K562 (cell line): ENCODE measurements at regions not wholly inside any gene's neighbourhood (a gene's known extent, or its start where the extent isn't known, plus 50 kb on each side); places are given as distances from the start of the nearest gene placed in this dataset.

Experiments used
- ATAC-seq: fragments of 200-7000 bp; cut with Tn5 transposase; 3 replicates; pipeline ENCODE4 v1.9.1; 2020; ENCODE audit warnings: moderate library complexity
- BruUV-seq: library from RNA; stranded (reverse); fragments of 400-500 nt; replicated peaks from 2 replicates; lab custom pipeline; 2021; lab: Mats Ljungman, UMichigan
- CTCF ChIA-PET: fragments of 300-600 bp; formaldehyde crosslinking; extraction: SDS; loops from one replicate; lab custom pipeline; 2021; ENCODE audit warnings: low intra/inter-chr PET ratio; lab: Yijun Ruan, JAX
- POLR2A ChIA-PET: fragments of 300-600, 350-650 bp; sonication (Branson Sonifier 250); formaldehyde crosslinking; extraction: SDS; loops from one replicate; lab custom pipeline; 2021; ENCODE audit warnings: antibody characterized with exemption, inconsistent platforms; lab: Yijun Ruan, JAX
- DNase-seq, 4 experiments: peaks; one replicate each; pipeline versions ENCODE4 v3.0.0 to v3.0.0-alpha.2; 2011 to 2018; ENCODE audit warnings: low spot score in 3 of 4, mixed read lengths in 3 of 4; ENCODE audit errors: extremely low read depth in 1 of 4
- FAIRE-seq: peaks from 2 replicates; lab custom pipeline; 2011; peaks lifted over from hg19 to GRCh38; lab: Jason Lieb, UNC
- H2AFZ ChIP-seq: 2 replicates; pipeline ENCODE4 v1.6.0; 2011; ENCODE audit warnings: low read depth, low read length, control low read depth, inconsistent platforms
- H3K27ac ChIP-seq: fragments of 200-600 bp; 3 replicates; pipeline ENCODE4 v1.8.0; 2011; ENCODE audit warnings: low read depth, mild to moderate bottlenecking, control low read depth, inconsistent platforms, low read length, moderate library complexity, mixed read lengths; ENCODE audit errors: extremely low read depth
- H3K27me3 ChIP-seq, 2 experiments: fragments of 300-600 bp in 1 of 2; 2 replicates in 1 of 2; 3 replicates in 1 of 2; pipeline versions ENCODE4 v1.6.0 to v1.8.0; 2011; ENCODE audit warnings: inconsistent platforms in 2 of 2, low read length in 2 of 2, mild to moderate bottlenecking in 1 of 2, mixed read lengths in 1 of 2, moderate library complexity in 1 of 2; ENCODE audit not compliant: control insufficient read depth in 2 of 2, insufficient read depth in 2 of 2
- H3K36me3 ChIP-seq: fragments of 300-600 bp; 3 replicates; pipeline ENCODE4 v1.8.0; 2011; ENCODE audit warnings: mild to moderate bottlenecking, low read length, inconsistent platforms; ENCODE audit not compliant: control insufficient read depth, insufficient read depth
- H3K4me1 ChIP-seq, 2 experiments: fragments of 200-600 bp in 1 of 2; replicated peaks in 1 of 2; 2 replicates in 1 of 2; 3 replicates in 1 of 2; pipeline versions ENCODE4 v1.5.1 to v1.8.0; 2011; ENCODE audit warnings: inconsistent platforms in 2 of 2, low read length in 2 of 2, mild to moderate bottlenecking in 1 of 2, mixed read lengths in 1 of 2, moderate library complexity in 1 of 2; ENCODE audit not compliant: control insufficient read depth in 2 of 2, insufficient read depth in 2 of 2
- H3K4me2 ChIP-seq: 2 replicates; pipeline ENCODE4 v1.6.1; 2011; ENCODE audit warnings: low read length, control low read depth, inconsistent platforms, mixed read lengths; ENCODE audit not compliant: insufficient read depth
- H3K4me3 ChIP-seq: fragments of 200-600 bp; sonication (generic), shearing (Covaris generic); 2 replicates; pipeline ENCODE4 v1.5.1; 2016; ENCODE audit warnings: control low read depth, inconsistent platforms
- H3K79me2 ChIP-seq: fragments of 200-600 bp; 3 replicates; pipeline ENCODE4 v1.8.0; 2011; ENCODE audit warnings: low read length, inconsistent platforms; ENCODE audit not compliant: control insufficient read depth, insufficient read depth
- H3K9ac ChIP-seq, 2 experiments: 2 replicates each; pipeline versions ENCODE4 v1.6.0 to v1.6.1; 2011; ENCODE audit warnings: low read depth in 2 of 2, low read length in 2 of 2, control low read depth in 1 of 2, inconsistent platforms in 1 of 2, mild to moderate bottlenecking in 1 of 2, mixed read lengths in 1 of 2; ENCODE audit not compliant: insufficient read depth in 1 of 2
- H3K9me1 ChIP-seq: one replicate; pipeline ENCODE4 v1.6.0; 2011; ENCODE audit warnings: inconsistent platforms, mild to moderate bottlenecking, low read length, moderate library complexity; ENCODE audit not compliant: control insufficient read depth, insufficient read depth
- H3K9me3 ChIP-seq: replicated peaks from 2 replicates; pipeline ENCODE4 v1.5.1; 2011; ENCODE audit warnings: low read depth, low read length, inconsistent platforms; ENCODE audit not compliant: control insufficient read depth, insufficient read depth
- H4K20me1 ChIP-seq: replicated peaks from 2 replicates; pipeline ENCODE4 v1.6.1; 2011; ENCODE audit warnings: low read length, inconsistent platforms, mixed read lengths; ENCODE audit not compliant: control insufficient read depth, insufficient read depth
- BRD4 ChIP-seq: fragments of 200-600 bp; sonication (generic); IDR thresholded peaks from 2 replicates; pipeline ENCODE4 v1.6.1; 2017; ENCODE audit warnings: inconsistent platforms
- CBFA2T2 ChIP-seq: fragments of 450-650 bp; conservative IDR thresholded peaks from 2 replicates; pipeline ENCODE4 v1.6.1; 2017; ENCODE audit warnings: mild to moderate bottlenecking
- SMAD1 ChIP-seq: fragments of 150-350 bp; IDR thresholded peaks from 2 replicates; pipeline ENCODE4 v1.6.1; 2014; ENCODE audit warnings: low read length, low read depth; ENCODE audit not compliant: partially characterized antibody
- SMARCC2 ChIP-seq: fragments of 450-650 bp; IDR thresholded peaks from 2 replicates; pipeline ENCODE4 v1.6.1; 2017; ENCODE audit warnings: antibody characterized with exemption, moderate library complexity, mild to moderate bottlenecking, low read depth
- TOE1 ChIP-seq, 2 experiments: fragments of 450-650 bp in 1 of 2; sonication (generic) in 1 of 2; formaldehyde crosslinking in 1 of 2; IDR thresholded peaks; 2 replicates each; pipeline versions ENCODE4 v1.7.1 to v1.8.0; 2016 to 2022; ENCODE audit warnings: borderline replicate concordance in 2 of 2, mild to moderate bottlenecking in 2 of 2, antibody characterized with exemption in 1 of 2, inconsistent platforms in 1 of 2, low read depth in 1 of 2, missing genetic modification reagents in 1 of 2, moderate library complexity in 1 of 2
- ZNF124 ChIP-seq: sonication (generic); formaldehyde crosslinking; IDR thresholded peaks from 2 replicates; pipeline ENCODE4 v1.8.1; 2022; ENCODE audit warnings: missing genetic modification reagents
- ZNF586 ChIP-seq: fragments of 450-650 bp; formaldehyde crosslinking; conservative IDR thresholded peaks from 2 replicates; pipeline ENCODE4 v1.4.0; 2020; ENCODE audit warnings: mild to moderate bottlenecking, moderate library complexity
- WGBS: fragments of 100-300 bp; shearing (Covaris generic); methylation state at CpG from one replicate; pipeline ENCODE4 v1.1.6; 2016; ENCODE audit warnings: low coverage, mixed read lengths; ENCODE audit not compliant: insufficient coverage; ENCODE audit errors: missing lambda C conversion rate; 5-methylcytosine and 5-hydroxymethylcytosine counted together
- in situ Hi-C: fragments of 300-500 bp; cut with MboI; formaldehyde crosslinking; loops from 4 replicates; pipeline ENCODE4 v1.15.0; 2018; ENCODE audit warnings: inconsistent platforms, mixed read lengths
- intact Hi-C: fragments of 100-400 bp; cut with micrococcal nuclease; formaldehyde crosslinking; loops from 2 replicates; pipeline ENCODE4 v1.14.2; 2022
- TF ChIP-seq, protein P1 (sequence below): fragments of 450-650 bp; IDR thresholded peaks from one replicate; pipeline ENCODE4 v1.6.1; 2018; ENCODE audit warnings: mild to moderate bottlenecking, moderate library complexity; ENCODE audit not compliant: partially characterized antibody
- TF ChIP-seq, protein P2 (sequence below), 2 experiments: fragments of 450-650 bp; IDR thresholded peaks; 2 replicates each; pipeline ENCODE4 v1.6.1; 2016

DNA sequence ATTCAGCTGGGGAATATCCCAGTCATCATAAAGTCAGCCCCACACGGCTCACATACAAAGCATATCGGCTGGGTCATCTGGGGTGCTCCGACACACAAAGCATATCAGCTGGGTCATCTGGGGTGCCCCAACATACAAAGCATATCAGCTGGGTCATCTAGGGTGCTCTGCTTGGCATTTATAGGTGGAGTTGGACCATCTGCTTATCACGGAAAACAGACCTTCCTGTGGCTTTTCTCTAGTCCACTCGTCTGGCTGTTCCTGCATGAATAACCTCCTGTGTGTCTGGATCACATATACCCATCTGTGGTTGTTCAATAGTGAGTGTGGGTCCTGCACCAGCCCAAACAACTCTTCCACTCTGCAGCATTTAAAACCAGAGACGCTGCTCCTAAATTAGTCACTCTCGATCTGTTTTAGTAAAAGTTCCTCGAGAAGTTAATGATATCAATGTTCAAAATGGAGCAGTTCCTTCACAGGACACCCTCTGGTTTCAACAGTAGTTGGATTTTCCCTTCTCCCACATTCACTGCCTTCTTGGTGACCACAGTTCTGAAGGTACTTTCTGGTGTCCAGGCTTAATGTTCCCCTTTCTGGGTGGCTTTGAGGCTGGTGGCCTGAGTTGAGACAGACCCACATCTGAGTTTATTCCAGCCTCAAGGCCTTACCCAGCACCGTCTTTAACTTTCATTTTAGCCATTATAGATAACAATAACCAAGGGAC, 70.0 kb upstream of the FRG1 start:
- Histone ChIP-seq H3K9me1 (no peaks in the 10 kb centered on the region), H3K4me2 (no peak overlapping the region), H3K79me2 (no peaks in the 10 kb centered on the region), H3K9ac (no peak overlapping the region), H3K27me3 (no peaks in the 10 kb centered on the region), H4K20me1 (no peaks in the 10 kb centered on the region), H3K4me1 (no peaks in the 10 kb centered on the region), H3K9me3 (no peaks in the 10 kb centered on the region), H3K36me3 (no peaks in the 10 kb centered on the region), H3K4me3 (no peak overlapping the region), H2AFZ (no peak overlapping the region), H3K27ac (no peak overlapping the region)
- CTCF ChIA-PET: no interaction called here
- intact Hi-C loops: no loop called here
- in situ Hi-C loops: no loop called here
- no TSS peak for BruUV-seq
- TF ChIP-seq SMARCC2 (no peak), ZNF586 (no peak), CBFA2T2 (no peak), SMAD1 (no peak), BRD4 (no peak), ZNF124 (no peak), TOE1 (IDR thresholded peaks at IDR 0.05; ENCODE audit: borderline replicate concordance) (no peak), TOE1 (CRISPR knock-in tag; IDR thresholded peaks at IDR 0.05; ENCODE audit: borderline replicate concordance, low read depth) (no peak)
- TF ChIP-seq, protein P1, sequence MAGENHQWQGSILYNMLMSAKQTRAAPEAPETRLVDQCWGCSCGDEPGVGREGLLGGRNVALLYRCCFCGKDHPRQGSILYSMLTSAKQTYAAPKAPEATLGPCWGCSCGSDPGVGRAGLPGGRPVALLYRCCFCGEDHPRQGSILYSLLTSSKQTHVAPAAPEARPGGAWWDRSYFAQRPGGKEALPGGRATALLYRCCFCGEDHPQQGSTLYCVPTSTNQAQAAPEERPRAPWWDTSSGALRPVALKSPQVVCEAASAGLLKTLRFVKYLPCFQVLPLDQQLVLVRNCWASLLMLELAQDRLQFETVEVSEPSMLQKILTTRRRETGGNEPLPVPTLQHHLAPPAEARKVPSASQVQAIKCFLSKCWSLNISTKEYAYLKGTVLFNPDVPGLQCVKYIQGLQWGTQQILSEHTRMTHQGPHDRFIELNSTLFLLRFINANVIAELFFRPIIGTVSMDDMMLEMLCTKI: no peak
- TF ChIP-seq, protein P2, sequence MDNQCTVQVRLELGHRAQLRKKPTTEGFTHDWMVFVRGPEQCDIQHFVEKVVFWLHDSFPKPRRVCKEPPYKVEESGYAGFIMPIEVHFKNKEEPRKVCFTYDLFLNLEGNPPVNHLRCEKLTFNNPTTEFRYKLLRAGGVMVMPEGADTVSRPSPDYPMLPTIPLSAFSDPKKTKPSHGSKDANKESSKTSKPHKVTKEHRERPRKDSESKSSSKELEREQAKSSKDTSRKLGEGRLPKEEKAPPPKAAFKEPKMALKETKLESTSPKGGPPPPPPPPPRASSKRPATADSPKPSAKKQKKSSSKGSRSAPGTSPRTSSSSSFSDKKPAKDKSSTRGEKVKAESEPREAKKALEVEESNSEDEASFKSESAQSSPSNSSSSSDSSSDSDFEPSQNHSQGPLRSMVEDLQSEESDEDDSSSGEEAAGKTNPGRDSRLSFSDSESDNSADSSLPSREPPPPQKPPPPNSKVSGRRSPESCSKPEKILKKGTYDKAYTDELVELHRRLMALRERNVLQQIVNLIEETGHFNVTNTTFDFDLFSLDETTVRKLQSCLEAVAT (IDR thresholded peaks at IDR 0.05): no peak
- WGBS: 2% methylated on average over 9 of the region's 9 CpGs
- POLR2A ChIA-PET: no interaction called here
- ATAC-seq: no peak
- DNase-seq: no peak
- no peak for FAIRE-seq
